Effector CD8-positive, alpha-beta T cell (primary cell): ENCODE measurements at regions not wholly inside any gene's neighbourhood (a gene's known extent, or its start where the extent isn't known, plus 50 kb on each side); places are given as distances from the start of the nearest gene placed in this dataset.
"Not testable (repeated sequence)": the region's sequence is repeated elsewhere in the genome, so short reads cannot be mapped to it uniquely, and the experiment has no call there.

ENCODE experiments used
- DNase-seq: peaks from one replicate; lab custom pipeline; 2025; lab: John Stamatoyannopoulos, UW

DNA sequence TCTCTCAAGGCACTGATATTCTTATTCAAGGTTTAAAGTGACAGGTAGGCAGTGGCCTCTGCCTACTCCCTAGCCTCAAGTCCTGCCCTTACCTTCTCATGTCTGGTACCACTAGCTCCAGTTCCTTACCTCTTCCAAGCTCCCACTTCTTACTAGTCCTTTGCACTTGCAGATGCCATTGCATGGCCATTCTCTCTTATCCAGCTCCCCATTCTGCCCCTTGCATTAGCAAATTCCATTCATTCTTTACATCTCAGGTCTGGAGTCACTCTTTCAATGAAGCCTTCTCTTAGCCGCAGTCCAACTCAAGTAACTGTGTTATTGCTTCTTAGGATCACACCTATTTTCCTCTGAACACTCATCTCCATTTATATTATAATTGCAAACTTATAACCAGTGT, 807.1 kb downstream of the EDEM1 start:
- no peak for DNase-seq

- DNase-seq: no peak
These were observed 830.9 kb downstream of the EDEM1 start for GRCh38 chr3:6018456-6018855.

GRCh38 chr3:6022621-6023020, 835.1 kb downstream of the EDEM1 start:
- DNase-seq: no peak

GRCh38 chr3:6025032-6025431, 835.9 kb upstream of the GRM7 start:
- DNase-seq: no peak

GRCh38 chr3:6030648-6031047, 830.3 kb upstream of the GRM7 start:
- not testable (repeated sequence) for DNase-seq

DNA sequence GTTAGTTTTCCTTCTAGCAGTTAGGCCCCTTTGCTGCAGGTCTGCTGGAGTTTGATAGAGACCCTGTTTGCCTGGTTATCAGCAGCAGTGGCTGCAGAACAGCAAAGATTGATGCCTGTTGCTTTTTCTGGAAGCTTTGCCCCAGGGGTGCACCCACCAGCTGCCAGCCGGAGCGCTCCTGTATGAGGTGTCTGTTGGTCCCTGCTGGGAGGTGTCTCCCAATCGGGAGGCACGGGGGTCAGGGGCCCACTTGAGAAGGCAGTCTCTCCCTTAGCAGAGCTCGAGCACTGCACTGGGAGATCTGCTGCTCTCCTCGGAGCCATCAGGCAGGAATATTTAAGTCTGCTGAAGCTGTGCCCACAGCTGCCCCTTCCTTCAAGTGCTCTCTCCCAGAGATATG, 825.3 kb upstream of the GRM7 start:
- no peak for DNase-seq

- DNase-seq: no peak
These were observed 820.9 kb upstream of the GRM7 start for GRCh38 chr3:6039971-6040370.

- no peak for DNase-seq
These were observed 819.0 kb upstream of the GRM7 start for GRCh38 chr3:6041894-6042293.

GRCh38 chr3:6047016-6047415, 813.9 kb upstream of the GRM7 start:
- no peak for DNase-seq

- DNase-seq: no peak
These were observed 800.7 kb upstream of the GRM7 start for GRCh38 chr3:6060251-6060650.

DNA sequence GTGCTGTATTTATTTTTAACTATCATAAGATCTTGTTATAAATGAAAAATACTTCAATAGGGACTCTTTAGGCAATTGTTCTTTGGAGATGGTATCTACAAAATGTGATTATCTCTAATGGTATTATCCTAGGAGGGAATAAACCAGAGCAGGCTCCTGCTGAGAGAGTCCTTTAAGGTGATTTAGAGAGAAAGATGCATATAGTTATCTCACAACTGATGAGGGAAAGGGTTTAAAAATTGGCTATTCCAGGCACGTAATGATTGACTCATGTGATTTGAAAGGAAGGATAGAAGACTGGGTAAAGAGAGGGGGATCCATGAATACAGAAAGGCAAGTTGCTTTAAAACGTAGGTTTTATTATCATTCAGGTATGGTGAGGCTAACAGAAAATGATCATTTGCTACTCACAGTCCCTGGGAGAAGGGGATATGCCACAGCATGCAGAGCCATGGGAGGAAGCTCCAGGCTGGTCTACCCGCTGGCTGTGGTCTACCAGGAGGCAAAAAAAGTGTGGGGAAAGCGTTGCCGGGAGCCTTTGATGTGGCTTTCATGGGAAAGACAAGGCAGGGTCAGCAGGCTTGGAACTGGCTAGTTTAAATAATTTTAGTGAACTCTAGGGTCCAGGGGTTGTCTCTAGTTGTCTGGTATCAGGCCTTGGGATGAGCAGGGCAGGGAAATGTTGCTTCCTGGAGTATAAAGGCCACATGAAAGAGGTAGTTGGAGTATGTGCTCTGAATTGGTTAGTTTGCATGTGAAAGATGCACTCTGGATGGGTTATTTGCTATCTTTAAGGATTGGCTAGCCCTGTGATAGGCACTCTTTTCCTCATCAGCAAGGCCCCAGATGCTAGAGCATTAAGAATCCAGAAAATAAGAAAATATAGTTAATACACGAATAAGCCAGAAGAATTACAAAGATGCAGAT, 798.4 kb upstream of the GRM7 start:
- DNase-seq: no peak

- no peak for DNase-seq
These were observed 794.5 kb upstream of the GRM7 start for GRCh38 chr3:6066397-6066796.

GRCh38 chr3:6066868-6067578, 793.9 kb upstream of the GRM7 start:
- DNase-seq: not testable (repeated sequence)

- DNase-seq: no peak
These were observed 786.0 kb upstream of the GRM7 start for GRCh38 chr3:6074952-6075351.

GRCh38 chr3:6078436-6078835, 782.5 kb upstream of the GRM7 start:
- no peak for DNase-seq

DNA sequence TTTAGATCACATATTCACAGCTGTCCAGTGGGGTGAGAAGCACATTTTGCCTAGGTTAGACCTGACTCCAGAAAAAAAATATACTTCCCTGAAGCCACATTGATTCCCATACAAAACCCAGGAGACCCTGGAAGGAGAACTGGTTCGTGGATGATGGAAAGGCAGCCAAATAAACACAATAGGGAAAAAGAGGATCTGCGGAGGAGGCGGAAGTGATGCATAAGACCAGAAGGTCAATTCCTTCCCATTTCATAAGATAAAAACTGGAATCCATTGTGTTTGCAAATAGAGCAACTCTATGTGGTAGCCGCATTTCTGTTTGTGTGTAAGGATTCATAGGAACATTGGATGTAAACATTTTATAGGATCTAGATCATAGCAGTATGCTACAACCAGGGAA, 781.9 kb upstream of the GRM7 start:
- no peak for DNase-seq

GRCh38 chr3:6079561-6080179, 781.2 kb upstream of the GRM7 start:
- no peak for DNase-seq

- no peak for DNase-seq
These were observed 772.5 kb upstream of the GRM7 start for GRCh38 chr3:6088433-6088832.

GRCh38 chr3:6089780-6090179, 771.1 kb upstream of the GRM7 start:
- no peak for DNase-seq

- DNase-seq: no peak
These were observed 769.7 kb upstream of the GRM7 start for GRCh38 chr3:6091262-6091661.

GRCh38 chr3:6095006-6095405, 765.9 kb upstream of the GRM7 start:
- DNase-seq: no peak

DNA sequence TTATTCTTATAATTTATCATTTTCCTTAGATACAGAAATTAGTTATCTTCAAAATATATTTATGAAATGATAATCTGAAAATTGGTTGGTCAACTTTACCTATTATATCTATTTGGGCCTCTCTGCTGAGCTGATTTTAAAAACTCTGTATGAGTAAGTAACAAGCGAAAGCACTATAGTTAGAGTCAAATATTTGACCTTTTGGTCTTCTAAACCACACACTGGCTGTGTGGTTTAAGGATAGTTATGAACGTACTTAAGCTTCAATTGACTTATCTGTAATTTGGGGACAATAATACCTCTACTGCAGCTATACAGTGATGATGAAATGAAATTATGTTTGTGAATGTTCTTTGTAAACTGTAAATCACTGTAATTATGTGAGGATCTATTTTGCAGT, 763.9 kb upstream of the GRM7 start:
- no peak for DNase-seq

DNA sequence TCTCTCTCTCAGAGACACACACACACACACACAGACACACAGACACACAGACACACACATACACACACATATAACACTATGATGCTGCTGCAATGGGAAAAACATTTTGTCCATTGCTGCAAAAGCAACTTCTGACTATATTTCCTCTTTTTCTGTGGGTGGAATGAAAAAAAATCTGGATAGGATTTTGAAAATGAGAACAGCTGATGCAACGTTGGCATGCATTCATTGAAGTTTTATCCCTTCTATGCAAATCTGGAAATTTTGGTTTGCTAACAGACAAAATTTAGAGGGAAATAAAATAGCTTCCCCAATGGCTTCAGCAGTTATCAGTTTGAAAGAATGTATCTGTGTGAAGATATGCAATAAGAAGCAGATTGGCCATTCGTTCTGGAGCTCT, 763.4 kb upstream of the GRM7 start:
- DNase-seq: no peak
